SKM-1 treated with dmso at 0.1 percent for 144 hours (cell line): ENCODE measurements at regions not wholly inside any gene's neighbourhood (a gene's known extent, or its start where the extent isn't known, plus 50 kb on each side); places are given as distances from the start of the nearest gene placed in this dataset.
"Not testable (repeated sequence)": the region's sequence is repeated elsewhere in the genome, so short reads cannot be mapped to it uniquely, and the experiment has no call there.

ENCODE experiments used
- DNase-seq: peaks from one replicate; lab custom pipeline; 2025; ENCODE audit not compliant: unreplicated experiment; lab: John Stamatoyannopoulos, UW

GRCh38 chr2:180618570-180618969 is 361.8 kb upstream of the UBE2E3 start:
- no peak for DNase-seq

GRCh38 chr2:180614776-180615175 is 365.6 kb upstream of the UBE2E3 start:
- no peak for DNase-seq

- no peak for DNase-seq
These were observed 370.6 kb upstream of the UBE2E3 start for GRCh38 chr2:180609626-180610340.

GRCh38 chr2:180607514-180608049 is 372.8 kb upstream of the UBE2E3 start:
- no peak for DNase-seq

- DNase-seq: no peak
These were observed 376.3 kb upstream of the UBE2E3 start for GRCh38 chr2:180604077-180604476.

GRCh38 chr2:180601016-180601415 is 379.4 kb upstream of the UBE2E3 start:
- DNase-seq: no peak

GRCh38 chr2:180599804-180600203 is 380.6 kb upstream of the UBE2E3 start:
- DNase-seq: no peak

- no peak for DNase-seq
These were observed 383.2 kb upstream of the UBE2E3 start for GRCh38 chr2:180597179-180597578.

- no peak for DNase-seq
These were observed 384.0 kb upstream of the UBE2E3 start for GRCh38 chr2:180596453-180596852.

GRCh38 chr2:180591947-180592346 is 388.5 kb upstream of the UBE2E3 start:
- no peak for DNase-seq

GRCh38 chr2:180591093-180591781 is 389.2 kb upstream of the UBE2E3 start:
- DNase-seq: not testable (repeated sequence)

- DNase-seq: no peak
These were observed 396.8 kb upstream of the UBE2E3 start for GRCh38 chr2:180583441-180584140.

GRCh38 chr2:180579388-180579787 is 401.0 kb upstream of the UBE2E3 start:
- no peak for DNase-seq

GRCh38 chr2:180578441-180578840 is 402.0 kb upstream of the UBE2E3 start:
- no peak for DNase-seq

- no peak for DNase-seq
These were observed 402.8 kb upstream of the UBE2E3 start for GRCh38 chr2:180577567-180577966.

GRCh38 chr2:180573951-180574350 is 406.5 kb upstream of the UBE2E3 start:
- no peak for DNase-seq

- no peak for DNase-seq
These were observed 408.1 kb upstream of the UBE2E3 start for GRCh38 chr2:180572346-180572745.

- no peak for DNase-seq
These were observed 408.8 kb upstream of the UBE2E3 start for GRCh38 chr2:180571559-180571958.

- DNase-seq: no peak
These were observed 409.5 kb upstream of the UBE2E3 start for GRCh38 chr2:180570864-180571263.

- DNase-seq: no peak
These were observed 416.4 kb upstream of the UBE2E3 start for GRCh38 chr2:180564051-180564450.

GRCh38 chr2:180562378-180562777 is 418.0 kb upstream of the UBE2E3 start:
- DNase-seq: no peak

- DNase-seq: peak; percentile 35
These were observed 420.6 kb upstream of the UBE2E3 start for GRCh38 chr2:180559771-180560170.
